ENCODE measurements at regions not wholly inside any gene's neighbourhood (a gene's known extent, or its start where the extent isn't known, plus 50 kb on each side); places are given as distances from the start of the nearest gene placed in this dataset.

DNA sequence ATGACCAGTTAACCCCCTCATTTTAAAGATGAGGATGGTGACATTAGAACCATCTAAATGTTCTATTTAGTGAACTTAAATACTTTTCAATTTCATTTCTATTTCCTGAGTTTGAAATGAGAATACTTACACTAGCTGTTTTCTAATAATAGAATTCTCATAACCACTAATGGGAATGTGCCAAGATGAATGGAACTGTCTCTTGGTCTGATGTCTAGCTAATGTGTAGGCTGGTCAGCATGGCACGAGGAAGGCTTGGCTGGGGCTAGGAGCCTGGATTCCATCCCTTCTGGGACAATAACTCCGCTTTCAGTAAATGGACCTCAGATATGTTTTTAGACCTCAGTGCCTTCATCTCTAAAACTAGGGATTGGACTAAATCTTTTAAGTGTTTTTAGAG lies 185.8 kb upstream of the NRP1 start:
- DNase-seq (ENCODE audit: low read depth): no peak
- TF ChIP-seq, protein P1, sequence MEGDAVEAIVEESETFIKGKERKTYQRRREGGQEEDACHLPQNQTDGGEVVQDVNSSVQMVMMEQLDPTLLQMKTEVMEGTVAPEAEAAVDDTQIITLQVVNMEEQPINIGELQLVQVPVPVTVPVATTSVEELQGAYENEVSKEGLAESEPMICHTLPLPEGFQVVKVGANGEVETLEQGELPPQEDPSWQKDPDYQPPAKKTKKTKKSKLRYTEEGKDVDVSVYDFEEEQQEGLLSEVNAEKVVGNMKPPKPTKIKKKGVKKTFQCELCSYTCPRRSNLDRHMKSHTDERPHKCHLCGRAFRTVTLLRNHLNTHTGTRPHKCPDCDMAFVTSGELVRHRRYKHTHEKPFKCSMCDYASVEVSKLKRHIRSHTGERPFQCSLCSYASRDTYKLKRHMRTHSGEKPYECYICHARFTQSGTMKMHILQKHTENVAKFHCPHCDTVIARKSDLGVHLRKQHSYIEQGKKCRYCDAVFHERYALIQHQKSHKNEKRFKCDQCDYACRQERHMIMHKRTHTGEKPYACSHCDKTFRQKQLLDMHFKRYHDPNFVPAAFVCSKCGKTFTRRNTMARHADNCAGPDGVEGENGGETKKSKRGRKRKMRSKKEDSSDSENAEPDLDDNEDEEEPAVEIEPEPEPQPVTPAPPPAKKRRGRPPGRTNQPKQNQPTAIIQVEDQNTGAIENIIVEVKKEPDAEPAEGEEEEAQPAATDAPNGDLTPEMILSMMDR (conservative IDR thresholded peaks at IDR 0.05; ENCODE audit: low read depth, low read length): no peak
- no peak overlapping the region for H3K4me3 ChIP-seq (ENCODE audit: low read depth, low read length)

DNA sequence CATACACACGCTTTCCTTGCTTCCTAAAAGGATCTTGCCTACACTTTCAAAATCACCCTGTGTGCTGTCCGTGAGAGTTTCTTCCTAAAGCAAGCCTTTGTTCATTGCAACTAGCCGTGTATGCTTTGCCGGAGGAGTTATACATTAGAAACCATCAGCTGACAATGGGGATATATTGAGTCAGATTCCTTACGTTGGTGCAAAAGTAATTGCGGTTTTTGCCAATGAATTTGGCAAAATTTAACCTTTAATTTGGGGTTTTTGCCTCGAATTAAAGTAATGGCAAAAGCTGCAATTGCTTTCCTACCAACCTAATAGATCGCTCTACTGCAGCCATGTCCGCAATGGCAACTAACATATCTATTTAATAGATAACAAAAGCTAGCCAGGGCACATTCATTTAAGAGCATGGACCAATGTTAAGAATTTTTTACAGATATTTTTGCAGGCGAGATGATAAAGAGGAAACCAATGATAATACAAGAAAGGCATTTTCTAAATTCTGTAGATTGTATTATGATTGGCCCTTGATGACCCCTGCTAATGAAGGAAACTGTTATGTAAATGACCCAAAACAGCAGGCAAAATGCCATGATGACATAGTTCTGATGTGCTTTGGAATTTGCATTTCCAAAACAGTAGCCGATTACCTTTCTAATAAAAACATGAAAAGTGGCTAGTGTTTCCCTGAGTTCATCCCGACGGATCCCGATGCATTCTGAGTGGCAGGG lies 184.8 kb upstream of the NRP1 start:
- no peak overlapping the region for H3K4me3 ChIP-seq (ENCODE audit: low read depth, low read length)
- no peak for DNase-seq (ENCODE audit: low read depth)

DNA sequence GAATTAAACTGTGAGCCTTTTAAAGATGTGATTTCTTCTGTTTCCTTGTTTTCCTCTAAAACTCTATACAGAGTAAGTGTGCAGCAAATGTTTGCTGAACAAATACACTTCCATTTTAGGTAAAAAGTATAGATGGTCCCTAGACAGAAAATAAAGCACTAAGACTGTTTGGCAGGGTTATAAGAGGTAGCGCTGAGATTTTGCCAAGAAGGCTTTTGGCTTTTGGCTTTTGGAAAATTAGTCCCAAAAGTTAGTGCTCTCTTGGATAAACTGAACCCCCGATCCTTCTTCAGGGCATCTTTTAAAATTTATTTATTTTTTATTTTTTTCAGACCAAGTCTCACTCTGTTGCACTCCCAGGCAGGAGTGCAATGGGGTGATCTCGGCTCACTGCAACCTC lies 175.7 kb upstream of the NRP1 start:
- no peak for DNase-seq (ENCODE audit: low read depth)
- TF ChIP-seq, protein P1 (conservative IDR thresholded peaks at IDR 0.05; ENCODE audit: low read depth, low read length): no peak
- H3K4me3 ChIP-seq (ENCODE audit: low read depth, low read length): no peak overlapping the region

More for the DNA sequence above, 184.8 kb upstream of the NRP1 start:
- TF ChIP-seq, protein P1 (conservative IDR thresholded peaks at IDR 0.05; ENCODE audit: low read depth, low read length): no peak

DNA sequence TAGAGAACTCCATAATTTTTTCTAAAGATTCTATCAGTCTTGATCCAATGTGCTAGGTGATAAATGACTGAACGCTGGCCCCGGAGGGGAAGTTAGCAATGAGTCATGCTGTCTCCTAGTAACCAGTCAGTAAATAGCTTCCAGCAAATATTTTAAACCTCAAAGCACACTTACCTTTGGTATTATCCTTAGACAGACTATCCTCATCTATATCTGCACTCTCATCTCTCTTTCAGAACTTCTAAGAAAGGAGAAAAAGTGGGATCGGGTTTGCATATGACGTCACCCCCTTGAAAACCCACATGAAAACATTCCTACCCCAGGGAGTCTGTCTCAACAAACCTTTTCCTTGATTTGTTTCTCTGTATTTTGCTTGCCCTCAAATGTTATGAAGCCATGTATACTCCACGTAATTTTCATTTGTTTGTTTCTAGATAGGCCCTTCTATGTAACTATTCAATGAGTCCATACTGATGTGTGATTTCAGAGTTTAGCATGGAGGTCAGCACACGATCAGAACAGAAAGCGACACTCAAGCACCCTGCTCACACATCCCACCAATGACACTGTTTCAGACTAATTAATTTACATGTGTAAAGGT lies 174.9 kb upstream of the NRP1 start:
- H3K4me3 ChIP-seq (ENCODE audit: low read depth, low read length): no peak overlapping the region
- TF ChIP-seq, protein P1 (conservative IDR thresholded peaks at IDR 0.05; ENCODE audit: low read depth, low read length): no peak
- DNase-seq (ENCODE audit: low read depth): peak; percentile 90

DNA sequence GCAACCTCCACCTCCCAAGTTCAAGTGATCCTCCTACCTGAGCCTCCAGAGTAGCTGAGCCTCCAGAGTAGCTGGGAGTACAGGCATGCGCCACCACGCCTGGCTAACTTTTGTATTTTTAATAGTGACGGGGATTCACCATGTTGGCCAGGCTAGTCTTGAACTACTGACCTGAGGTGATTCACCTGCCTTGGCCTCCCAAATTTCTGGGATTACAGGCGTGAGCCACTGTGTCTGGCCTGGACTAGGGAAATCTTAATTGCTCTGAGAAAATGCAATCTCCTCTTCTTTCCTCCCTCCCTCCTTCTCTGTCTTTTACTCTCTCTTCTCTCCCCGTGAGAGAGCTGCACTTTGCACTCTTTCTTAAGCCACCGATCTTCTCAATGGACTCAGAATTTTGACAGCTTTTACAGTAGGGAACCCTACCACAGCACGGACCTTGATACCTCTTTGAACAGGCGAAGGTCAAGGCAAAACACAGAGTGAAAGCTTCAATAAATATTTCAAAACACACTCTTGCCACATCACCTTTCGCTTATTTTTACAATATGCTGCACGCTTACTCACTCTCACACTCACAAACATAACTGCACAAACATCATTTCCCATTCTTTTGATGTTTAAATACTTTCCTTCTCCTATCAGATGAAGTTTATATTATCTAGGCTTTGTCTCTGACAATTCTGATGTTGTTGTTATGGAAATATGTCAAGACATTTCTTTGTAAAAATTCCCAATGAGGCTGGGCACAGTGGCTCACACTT lies 173.4 kb upstream of the NRP1 start:
- peak; percentile 60 for DNase-seq (ENCODE audit: low read depth)
- TF ChIP-seq, protein P1 (conservative IDR thresholded peaks at IDR 0.05; ENCODE audit: low read depth, low read length): no peak
- H3K4me3 ChIP-seq (ENCODE audit: low read depth, low read length): no peak overlapping the region

DNA sequence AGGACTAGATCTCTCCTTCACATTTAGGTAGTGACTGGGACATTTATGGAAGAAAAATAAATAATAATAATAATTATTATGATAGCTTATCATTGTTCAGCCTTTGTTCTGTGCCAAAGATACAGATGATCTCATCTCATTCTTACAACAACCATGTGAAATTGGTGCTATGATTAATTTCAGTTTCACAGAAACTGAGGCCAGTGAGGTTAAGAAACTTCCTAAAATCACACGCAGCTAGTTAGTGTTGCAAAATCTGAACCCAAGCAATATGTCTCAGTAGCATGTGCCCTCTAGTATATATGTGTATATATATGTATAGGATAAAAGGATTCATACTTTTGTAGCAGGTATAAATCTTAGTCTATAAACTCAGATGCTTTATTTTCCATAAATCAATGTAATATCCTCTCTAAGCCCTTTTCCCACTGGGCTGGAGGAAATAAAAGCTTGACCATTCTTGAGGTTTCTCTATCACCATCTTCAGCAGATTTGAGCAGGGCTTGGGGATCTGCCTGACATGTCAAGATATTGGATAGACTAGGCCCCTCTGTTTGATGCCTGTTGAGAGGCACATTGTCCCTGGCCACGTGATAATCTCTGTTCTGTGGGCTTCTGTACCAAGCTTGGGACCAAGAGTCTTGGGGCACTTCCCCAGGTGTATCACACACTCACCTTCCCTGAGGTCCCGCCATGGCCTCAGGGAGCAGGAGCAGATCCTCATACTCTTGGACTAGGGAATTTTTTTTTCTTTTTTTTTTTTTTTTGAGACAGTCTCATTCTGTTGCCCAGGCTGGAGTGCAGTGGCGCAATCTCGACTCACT lies 172.6 kb upstream of the NRP1 start:
- TF ChIP-seq, protein P1 (conservative IDR thresholded peaks at IDR 0.05; ENCODE audit: low read depth, low read length): no peak
- no peak overlapping the region for H3K4me3 ChIP-seq (ENCODE audit: low read depth, low read length)
- DNase-seq (ENCODE audit: low read depth): peak; percentile 71
